HEK293T (cell line): ENCODE measurements at regions not wholly inside any gene's neighbourhood (a gene's known extent, or its start where the extent isn't known, plus 50 kb on each side); places are given as distances from the start of the nearest gene placed in this dataset.

Source experiments
- CTCF ChIA-PET: fragments of 350-600 bp; formaldehyde crosslinking; extraction: SDS; loops from one replicate; lab custom pipeline; 2021; ENCODE audit warnings: antibody characterized with exemption, inconsistent platforms; lab: Yijun Ruan, JAX
- POLR2A ChIA-PET: fragments of 350-600 bp; formaldehyde crosslinking; extraction: SDS; loops from one replicate; lab custom pipeline; 2020; ENCODE audit warnings: antibody characterized with exemption, inconsistent platforms; lab: Yijun Ruan, JAX
- DNase-seq: peaks from one replicate; pipeline ENCODE4 v3.0.0; 2012; ENCODE audit warnings: mixed read lengths; ENCODE audit errors: extremely low spot score
- ARNT ChIP-seq: fragments of 450-650 bp; IDR thresholded peaks from 2 replicates; pipeline ENCODE4 v1.6.1; 2017; ENCODE audit warnings: mild to moderate bottlenecking
- BHLHE40 ChIP-seq: fragments of 450-650 bp; IDR thresholded peaks from 2 replicates; pipeline ENCODE4 v1.6.1; 2016; ENCODE audit warnings: mild to moderate bottlenecking, moderate library complexity, borderline replicate concordance
- CTBP1 ChIP-seq: fragments of 450-650 bp; IDR thresholded peaks from 2 replicates; pipeline ENCODE4 v1.6.1; 2016; ENCODE audit warnings: borderline replicate concordance
- ELF4 ChIP-seq: fragments of 450-650 bp; IDR thresholded peaks from 2 replicates; pipeline ENCODE4 v1.6.1; 2017; ENCODE audit warnings: antibody characterized with exemption
- FOXA1 ChIP-seq: fragments of 450-650 bp; IDR thresholded peaks from 2 replicates; pipeline ENCODE4 v1.6.1; 2016; ENCODE audit warnings: mild to moderate bottlenecking
- FOXK2 ChIP-seq: fragments of 450-650 bp; IDR thresholded peaks from 2 replicates; pipeline ENCODE4 v1.6.1; 2016; ENCODE audit warnings: mild to moderate bottlenecking
- FOXM1 ChIP-seq: fragments of 450-650 bp; IDR thresholded peaks from 2 replicates; pipeline ENCODE4 v1.6.1; 2017; ENCODE audit warnings: mild to moderate bottlenecking, borderline replicate concordance
- HDGF ChIP-seq: fragments of 450-650 bp; IDR thresholded peaks from 2 replicates; pipeline ENCODE4 v1.6.1; 2017; ENCODE audit warnings: antibody characterized with exemption, borderline replicate concordance
- L3MBTL2 ChIP-seq: fragments of 450-650 bp; conservative IDR thresholded peaks from 2 replicates; pipeline ENCODE4 v1.6.1; 2016; ENCODE audit warnings: mild to moderate bottlenecking
- LEF1 ChIP-seq: fragments of 450-650 bp; IDR thresholded peaks from 2 replicates; pipeline ENCODE4 v1.6.1; 2017; ENCODE audit warnings: mild to moderate bottlenecking, borderline replicate concordance
- NFRKB ChIP-seq: fragments of 450-650 bp; IDR thresholded peaks from 2 replicates; pipeline ENCODE4 v1.6.1; 2016; ENCODE audit warnings: mild to moderate bottlenecking, moderate library complexity
- PKNOX1 ChIP-seq: fragments of 450-650 bp; IDR thresholded peaks from 2 replicates; pipeline ENCODE4 v1.6.1; 2016
- SP1 ChIP-seq: fragments of 450-650 bp; IDR thresholded peaks from 2 replicates; pipeline ENCODE4 v1.6.1; 2017
- SUZ12 ChIP-seq: fragments of 450-650 bp; IDR thresholded peaks from 2 replicates; pipeline ENCODE4 v1.6.1; 2016; ENCODE audit warnings: mild to moderate bottlenecking
- TARDBP ChIP-seq: fragments of 450-650 bp; IDR thresholded peaks from 2 replicates; pipeline ENCODE4 v1.6.1; 2016
- ZNF384 ChIP-seq: fragments of 450-650 bp; IDR thresholded peaks from 2 replicates; pipeline ENCODE4 v1.6.1; 2016

DNA sequence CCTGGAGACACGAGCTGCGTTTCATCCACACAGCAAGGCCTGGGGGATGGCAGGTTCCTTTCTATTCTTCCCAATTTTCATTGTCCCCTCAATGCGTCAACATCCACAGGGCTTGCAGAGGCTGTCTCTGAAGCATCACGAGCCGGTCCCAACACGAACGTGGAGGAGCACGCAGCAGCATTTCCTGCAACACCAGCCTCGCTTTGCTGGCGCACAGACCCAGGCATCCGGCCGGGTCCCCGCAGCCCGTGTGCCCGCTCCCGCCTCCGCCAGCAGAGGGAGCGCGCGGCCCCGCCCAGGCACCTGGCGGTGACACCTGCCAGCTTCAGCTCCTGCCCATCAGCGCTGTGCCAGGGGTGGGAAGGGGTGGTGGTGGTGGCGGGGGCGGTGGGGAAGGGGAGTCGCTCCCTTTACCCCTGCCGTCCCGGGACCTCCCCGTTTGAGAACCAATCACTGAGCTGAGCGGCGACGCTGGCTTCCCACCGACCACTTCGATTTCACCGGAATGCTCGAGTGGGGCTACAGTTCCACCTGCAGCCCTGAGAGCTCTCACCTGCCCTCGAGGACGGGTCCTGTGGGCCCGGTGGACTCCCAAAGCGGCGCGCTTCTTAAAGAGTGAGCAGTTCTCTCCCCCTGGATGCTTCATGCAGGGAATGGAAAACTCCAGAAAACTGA, 464.5 kb downstream of the ICE1 start:
- ChIA-PET CTCF (interaction anchor here (0.7 kb wide), 1 partner anchor 50 kb away, joined by 4 read pairs; no protein-coding TSS in a partner anchor), POLR2A (no interaction called here)
- peak; percentile 61 for DNase-seq
- TF ChIP-seq HDGF (no peak), ARNT (no peak), ZNF384 (no peak), LEF1 (no peak), FOXM1 (no peak), FOXA1 (no peak), TARDBP (no peak)

DNA sequence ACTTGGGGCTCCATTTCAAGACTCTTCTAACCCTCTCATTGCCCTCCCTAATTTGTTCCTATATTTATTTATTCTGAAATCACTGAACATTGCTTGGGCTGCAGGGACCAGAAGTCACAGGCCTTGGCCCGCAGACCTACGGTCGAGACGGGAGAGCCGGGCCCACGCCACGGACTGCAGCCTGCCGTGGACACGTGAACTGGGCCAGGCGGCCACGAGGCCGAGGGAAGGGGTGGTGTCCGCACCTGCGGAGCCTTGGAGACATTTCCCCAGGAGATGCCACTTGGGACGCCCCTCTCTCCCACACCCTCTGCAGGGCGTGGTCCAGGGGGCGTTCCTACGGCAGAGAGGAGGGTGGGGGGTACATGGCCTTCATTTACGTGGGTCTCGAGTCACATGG, 463.9 kb downstream of the ICE1 start:
- DNase-seq = no peak
- TF ChIP-seq CTBP1 (no peak), HDGF (no peak), FOXM1 (no peak), BHLHE40 (no peak), FOXA1 (no peak), SUZ12 (no peak), LEF1 (no peak)
- ChIA-PET POLR2A (no interaction called here), CTCF (no interaction called here)

- DNase-seq = no peak
- POLR2A ChIA-PET = no interaction called here
- CTCF ChIA-PET = no interaction called here
- no peak for TF ChIP-seq CTBP1
- no peak for TF ChIP-seq HDGF
- no peak for TF ChIP-seq SP1
- TF ChIP-seq FOXK2 = no peak
- TF ChIP-seq NFRKB = no peak
- no peak for TF ChIP-seq ZNF384
- no peak for TF ChIP-seq TARDBP
- no peak for TF ChIP-seq BHLHE40
- no peak for TF ChIP-seq FOXM1
- no peak for TF ChIP-seq PKNOX1
- TF ChIP-seq ELF4 = no peak
- no peak for TF ChIP-seq LEF1
- TF ChIP-seq SUZ12 = no peak
- no peak for TF ChIP-seq FOXA1
These were observed 463.3 kb downstream of the ICE1 start for GRCh38 chr5:5885782-5886181.

- POLR2A ChIA-PET = no interaction called here
- TF ChIP-seq ELF4 (no peak), BHLHE40 (no peak), NFRKB (no peak), FOXA1 (no peak)
- no peak for DNase-seq
- CTCF ChIA-PET = interaction anchor here (1.2 kb wide), 1 partner anchor 335 kb away, joined by 5 read pairs; no protein-coding TSS in a partner anchor
These were observed 462.1 kb downstream of the ICE1 start for GRCh38 chr5:5884593-5884992.

DNA sequence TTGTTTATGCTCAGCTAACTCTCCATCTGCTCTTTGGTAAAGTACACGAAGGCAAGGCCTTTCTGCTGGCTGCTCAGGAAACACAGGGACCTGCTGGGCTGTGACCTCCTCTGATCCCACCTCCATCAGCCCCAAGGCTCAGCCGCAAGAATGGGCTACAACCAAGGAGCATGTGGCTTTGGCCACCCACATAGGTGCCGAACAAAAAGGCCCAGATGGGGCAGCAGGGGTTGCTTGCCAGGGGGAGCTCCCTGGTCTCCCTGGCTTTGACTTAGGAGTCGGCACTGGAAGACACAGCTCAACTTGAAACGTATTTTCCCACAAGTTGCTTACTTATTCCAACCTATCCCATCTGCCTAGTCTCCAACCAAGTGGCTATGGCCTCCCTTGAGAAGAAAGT, 461.1 kb downstream of the ICE1 start:
- no peak for DNase-seq
- CTCF ChIA-PET = no interaction called here
- TF ChIP-seq HDGF (no peak), TARDBP (no peak), ARNT (no peak), SUZ12 (no peak), ZNF384 (no peak), FOXA1 (no peak), FOXM1 (no peak), CTBP1 (no peak), L3MBTL2 (no peak), FOXK2 (no peak)
- POLR2A ChIA-PET = no interaction called here

- POLR2A ChIA-PET = no interaction called here
These were observed 460.7 kb downstream of the ICE1 start for GRCh38 chr5:5883146-5883545.

More at GRCh38 chr5:5883146-5883545, 460.7 kb downstream of the ICE1 start:
- CTCF ChIA-PET = no interaction called here
- no peak for DNase-seq
- TF ChIP-seq BHLHE40 (no peak), SP1 (no peak), TARDBP (no peak), ARNT (no peak), ZNF384 (no peak), ELF4 (no peak), SUZ12 (no peak), FOXA1 (no peak), FOXK2 (no peak), L3MBTL2 (no peak), NFRKB (no peak), HDGF (no peak), FOXM1 (no peak), PKNOX1 (no peak), LEF1 (no peak), CTBP1 (no peak)
